Uterus (tissue), 2 donors: ENCODE measurements at regions not wholly inside any gene's neighbourhood (a gene's known extent, or its start where the extent isn't known, plus 50 kb on each side); places are given as distances from the start of the nearest gene placed in this dataset.

Experiments
- POLR2A ChIP-seq, 2 donors: fragments of 450-650 bp; IDR thresholded peaks; one replicate each; pipeline ENCODE4 v1.6.1; 2016; ENCODE audit warnings: antibody characterized with exemption in 2 of 2, mild to moderate bottlenecking in 1 of 2, moderate library complexity in 1 of 2
- TF ChIP-seq, protein P1 (sequence below), 4 experiments: fragments of 200-600 bp in 2 of 4; fragments of 450-650 bp in 2 of 4; sonication (generic) in 2 of 4; IDR thresholded peaks; one replicate each; pipeline ENCODE4 v1.5.1; 2016 to 2019; ENCODE audit warnings: antibody characterized with exemption in 4 of 4, mild to moderate bottlenecking in 2 of 4, moderate library complexity in 1 of 4

DNA sequence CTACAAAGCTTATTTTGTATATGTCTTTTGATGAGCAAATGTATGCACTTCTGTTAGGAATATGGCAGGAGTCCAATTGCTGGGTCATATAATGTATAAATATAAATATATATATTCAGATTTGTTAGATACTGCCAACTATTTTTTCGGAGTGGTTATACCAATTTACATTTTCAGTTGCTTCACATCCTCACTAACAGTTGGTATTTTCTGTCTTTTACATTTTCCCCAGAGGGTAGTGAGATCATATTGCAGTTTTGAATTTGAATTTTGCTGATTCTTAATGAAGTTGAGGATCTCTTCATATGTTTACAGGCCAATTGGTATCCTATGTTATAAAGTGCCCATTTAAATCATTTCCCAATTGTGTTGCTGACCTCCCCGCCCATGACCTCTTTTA lies 139.0 kb upstream of the KCNMB2 start:
- TF ChIP-seq, protein P1, sequence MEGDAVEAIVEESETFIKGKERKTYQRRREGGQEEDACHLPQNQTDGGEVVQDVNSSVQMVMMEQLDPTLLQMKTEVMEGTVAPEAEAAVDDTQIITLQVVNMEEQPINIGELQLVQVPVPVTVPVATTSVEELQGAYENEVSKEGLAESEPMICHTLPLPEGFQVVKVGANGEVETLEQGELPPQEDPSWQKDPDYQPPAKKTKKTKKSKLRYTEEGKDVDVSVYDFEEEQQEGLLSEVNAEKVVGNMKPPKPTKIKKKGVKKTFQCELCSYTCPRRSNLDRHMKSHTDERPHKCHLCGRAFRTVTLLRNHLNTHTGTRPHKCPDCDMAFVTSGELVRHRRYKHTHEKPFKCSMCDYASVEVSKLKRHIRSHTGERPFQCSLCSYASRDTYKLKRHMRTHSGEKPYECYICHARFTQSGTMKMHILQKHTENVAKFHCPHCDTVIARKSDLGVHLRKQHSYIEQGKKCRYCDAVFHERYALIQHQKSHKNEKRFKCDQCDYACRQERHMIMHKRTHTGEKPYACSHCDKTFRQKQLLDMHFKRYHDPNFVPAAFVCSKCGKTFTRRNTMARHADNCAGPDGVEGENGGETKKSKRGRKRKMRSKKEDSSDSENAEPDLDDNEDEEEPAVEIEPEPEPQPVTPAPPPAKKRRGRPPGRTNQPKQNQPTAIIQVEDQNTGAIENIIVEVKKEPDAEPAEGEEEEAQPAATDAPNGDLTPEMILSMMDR (IDR thresholded peaks at IDR 0.05): no peak
- TF ChIP-seq POLR2A (IDR thresholded peaks at IDR 0.05): no peak
